Gastrocnemius medialis (tissue), 4 donors: ENCODE measurements at regions not wholly inside any gene's neighbourhood (a gene's known extent, or its start where the extent isn't known, plus 50 kb on each side); places are given as distances from the start of the nearest gene placed in this dataset.

Source experiments
- POLR2A ChIP-seq, 2 donors: fragments of 450-650 bp; IDR thresholded peaks; one replicate each; pipeline ENCODE4 v1.6.1; 2017; ENCODE audit warnings: antibody characterized with exemption in 2 of 2, mild to moderate bottlenecking in 2 of 2, moderate library complexity in 2 of 2
- TF ChIP-seq, protein P1 (sequence below), 5 experiments: fragments of 450-650 bp in 3 of 5; fragments of 200-600 bp in 2 of 5; sonication (generic) in 2 of 5; IDR thresholded peaks in 4 of 5; conservative IDR thresholded peaks in 1 of 5; 1 replicate in 4 of 5; 2 replicates in 1 of 5; pipeline ENCODE4 v1.5.1; 2016 to 2019; ENCODE audit warnings: antibody characterized with exemption in 5 of 5, mild to moderate bottlenecking in 3 of 5, moderate library complexity in 3 of 5

DNA sequence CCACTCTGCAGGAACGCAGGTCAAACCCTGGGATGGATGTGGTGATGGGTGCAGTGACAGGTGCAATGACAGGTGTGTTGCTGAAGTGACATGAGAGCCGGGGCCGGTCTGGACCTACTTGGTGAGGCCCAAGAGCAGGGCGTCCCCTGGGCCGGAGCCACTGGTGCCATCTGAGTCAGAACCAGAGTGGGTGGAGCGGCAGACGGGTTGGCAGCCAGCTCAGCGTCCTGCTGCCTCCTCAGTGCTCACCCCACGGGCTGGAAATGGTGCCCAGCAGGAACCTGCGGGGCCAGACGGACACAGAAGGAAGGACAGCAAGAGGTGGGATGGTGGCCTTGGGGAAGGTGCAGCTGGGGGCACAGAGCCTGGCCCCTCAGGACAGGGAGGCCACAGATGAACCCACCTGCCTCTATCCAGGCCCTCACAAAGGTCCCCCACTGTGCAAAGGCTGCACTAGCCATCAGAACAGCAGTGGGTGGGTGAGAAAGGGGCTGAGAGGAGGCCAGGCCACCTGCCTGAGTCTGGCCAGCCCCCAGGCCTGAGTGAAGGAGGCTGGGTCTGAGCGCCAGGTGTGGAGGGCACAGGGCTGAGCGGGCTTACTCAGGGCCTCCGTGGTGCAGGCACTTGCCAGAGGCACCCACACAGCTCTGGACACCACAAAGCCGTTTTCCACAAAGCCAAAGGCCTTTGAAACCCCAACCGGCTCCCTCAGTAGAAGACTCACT is 129.0 kb upstream of the PPP2R2D start:
- TF ChIP-seq, protein P1, sequence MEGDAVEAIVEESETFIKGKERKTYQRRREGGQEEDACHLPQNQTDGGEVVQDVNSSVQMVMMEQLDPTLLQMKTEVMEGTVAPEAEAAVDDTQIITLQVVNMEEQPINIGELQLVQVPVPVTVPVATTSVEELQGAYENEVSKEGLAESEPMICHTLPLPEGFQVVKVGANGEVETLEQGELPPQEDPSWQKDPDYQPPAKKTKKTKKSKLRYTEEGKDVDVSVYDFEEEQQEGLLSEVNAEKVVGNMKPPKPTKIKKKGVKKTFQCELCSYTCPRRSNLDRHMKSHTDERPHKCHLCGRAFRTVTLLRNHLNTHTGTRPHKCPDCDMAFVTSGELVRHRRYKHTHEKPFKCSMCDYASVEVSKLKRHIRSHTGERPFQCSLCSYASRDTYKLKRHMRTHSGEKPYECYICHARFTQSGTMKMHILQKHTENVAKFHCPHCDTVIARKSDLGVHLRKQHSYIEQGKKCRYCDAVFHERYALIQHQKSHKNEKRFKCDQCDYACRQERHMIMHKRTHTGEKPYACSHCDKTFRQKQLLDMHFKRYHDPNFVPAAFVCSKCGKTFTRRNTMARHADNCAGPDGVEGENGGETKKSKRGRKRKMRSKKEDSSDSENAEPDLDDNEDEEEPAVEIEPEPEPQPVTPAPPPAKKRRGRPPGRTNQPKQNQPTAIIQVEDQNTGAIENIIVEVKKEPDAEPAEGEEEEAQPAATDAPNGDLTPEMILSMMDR (IDR thresholded peaks at IDR 0.05 in 4 of 5, conservative IDR thresholded peaks at IDR 0.05 in 1 of 5) = no peak
- TF ChIP-seq POLR2A (IDR thresholded peaks at IDR 0.05) = no peak
